GM20000 (cell line): ENCODE measurements at regions not wholly inside any gene's neighbourhood (a gene's known extent, or its start where the extent isn't known, plus 50 kb on each side); places are given as distances from the start of the nearest gene placed in this dataset.

Experiments used
- DNase-seq: peaks from one replicate; pipeline ENCODE4 v3.0.0; 2012; ENCODE audit warnings: low spot score
- CTCF ChIP-seq: IDR thresholded peaks from 2 replicates; pipeline ENCODE4 v1.5.1; 2012; ENCODE audit warnings: mild to moderate bottlenecking, control low read depth; ENCODE audit errors: extremely low read depth, missing control alignments

GRCh38 chr3:62926494-62926893 is 51.3 kb upstream of the CADPS start:
- TF ChIP-seq CTCF: no peak
- DNase-seq: no peak

- DNase-seq: no peak
- TF ChIP-seq CTCF: no peak
These were observed 53.0 kb upstream of the CADPS start for GRCh38 chr3:62928256-62928655.

- TF ChIP-seq CTCF: no peak
- no peak for DNase-seq
These were observed 54.6 kb upstream of the CADPS start for GRCh38 chr3:62929771-62930170.

- TF ChIP-seq CTCF: no peak
- DNase-seq: no peak
These were observed 60.6 kb upstream of the CADPS start for GRCh38 chr3:62935793-62936192.

GRCh38 chr3:62936626-62937254 is 61.5 kb upstream of the CADPS start:
- DNase-seq: no peak
- no peak for TF ChIP-seq CTCF

- no peak for DNase-seq
- TF ChIP-seq CTCF: no peak
These were observed 63.4 kb upstream of the CADPS start for GRCh38 chr3:62938583-62938982.

GRCh38 chr3:62939707-62940106 is 64.5 kb upstream of the CADPS start:
- TF ChIP-seq CTCF: no peak

More at GRCh38 chr3:62939707-62940106, 64.5 kb upstream of the CADPS start:
- no peak for DNase-seq
